ENCODE measurements at regions not wholly inside any gene's neighbourhood (a gene's known extent, or its start where the extent isn't known, plus 50 kb on each side); places are given as distances from the start of the nearest gene placed in this dataset.
"Not testable (repeated sequence)": the region's sequence is repeated elsewhere in the genome, so short reads cannot be mapped to it uniquely, and the experiment has no call there.

DNA sequence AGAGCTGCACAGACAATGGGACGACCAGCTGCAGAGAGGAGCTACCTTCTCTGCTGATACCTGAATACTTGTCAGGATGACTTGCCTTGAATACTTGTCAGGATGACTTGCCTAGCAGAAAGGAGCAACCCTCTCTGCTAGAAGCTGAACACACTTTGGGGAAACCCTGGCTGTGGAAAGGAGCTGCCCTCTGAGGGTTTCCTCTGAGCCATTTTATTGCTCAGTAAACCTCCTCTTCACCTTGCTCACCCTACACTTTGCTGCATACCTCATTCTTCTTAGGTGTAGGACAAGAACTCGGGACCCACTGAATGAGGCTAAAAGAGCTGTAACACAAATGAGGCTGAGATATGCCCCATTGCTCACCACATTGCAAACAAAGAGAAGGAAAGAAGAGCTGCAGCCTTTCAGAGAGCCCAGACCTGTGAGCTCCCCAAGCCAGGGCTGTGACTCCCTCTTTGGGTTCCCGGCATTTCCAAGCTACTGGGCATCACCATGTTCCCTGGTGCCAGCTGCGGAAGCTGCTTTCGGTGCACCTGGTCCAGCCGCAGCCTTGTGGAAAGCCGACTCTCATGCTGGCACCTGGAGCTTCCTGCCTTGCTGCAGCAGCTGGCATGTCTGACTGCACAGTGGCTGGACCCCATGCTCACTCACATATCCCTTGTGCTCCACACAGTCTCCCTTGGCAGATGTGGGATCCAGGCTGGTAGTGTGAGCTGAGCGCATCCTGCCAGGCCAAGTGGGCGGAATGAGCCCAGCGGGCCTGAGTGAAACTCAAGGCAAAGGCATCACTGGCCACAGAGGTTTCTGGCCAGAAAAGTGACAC lies 106.7 kb upstream of the AHI1 start:
- DNase-seq (ENCODE audit: low read depth, low spot score) = no peak

DNA sequence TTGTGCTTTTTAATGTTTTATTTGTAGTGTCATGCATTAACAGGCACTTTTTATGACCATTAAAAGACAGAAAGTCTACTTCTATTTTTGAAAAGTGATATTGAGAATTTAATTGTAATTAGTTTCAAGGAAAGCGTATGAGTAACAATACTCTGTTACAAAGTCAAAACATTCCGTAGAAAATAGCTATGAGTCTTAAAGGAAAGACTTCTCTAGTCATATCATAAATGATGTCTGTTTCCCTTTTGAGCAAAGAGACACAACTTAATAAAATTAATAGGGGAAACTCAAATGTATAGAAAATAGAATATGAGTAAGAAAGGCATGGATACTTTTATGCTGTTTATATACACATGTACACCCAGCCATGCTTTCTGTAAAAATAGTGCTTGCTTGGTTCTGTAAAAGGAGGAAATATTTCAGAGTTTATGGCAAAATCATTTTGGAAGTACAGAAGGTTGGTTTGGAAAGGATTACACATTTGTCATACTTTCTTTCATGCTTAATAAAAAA lies 107.8 kb upstream of the AHI1 start:
- no peak for DNase-seq (ENCODE audit: low read depth, low spot score)

DNA sequence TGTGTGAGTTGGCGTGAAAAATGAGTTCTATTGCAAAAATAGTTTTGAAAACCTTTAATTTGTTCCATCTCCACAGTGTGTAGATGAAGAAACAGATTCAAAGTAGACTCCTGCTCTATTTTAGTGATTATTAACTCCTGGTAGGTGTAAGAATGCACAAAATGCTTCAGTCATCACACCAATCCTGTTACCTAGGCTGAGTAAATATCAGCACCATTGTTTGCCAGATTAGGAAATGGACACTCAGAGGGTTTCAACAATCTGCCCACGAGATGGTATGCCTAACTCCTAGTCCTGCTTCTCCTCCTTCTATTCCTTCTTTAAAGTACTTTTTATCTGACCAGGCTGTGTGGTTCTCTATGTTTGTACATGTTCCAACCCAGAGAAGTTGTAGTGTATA lies 108.9 kb upstream of the AHI1 start:
- DNase-seq (ENCODE audit: low read depth, low spot score) = no peak

DNA sequence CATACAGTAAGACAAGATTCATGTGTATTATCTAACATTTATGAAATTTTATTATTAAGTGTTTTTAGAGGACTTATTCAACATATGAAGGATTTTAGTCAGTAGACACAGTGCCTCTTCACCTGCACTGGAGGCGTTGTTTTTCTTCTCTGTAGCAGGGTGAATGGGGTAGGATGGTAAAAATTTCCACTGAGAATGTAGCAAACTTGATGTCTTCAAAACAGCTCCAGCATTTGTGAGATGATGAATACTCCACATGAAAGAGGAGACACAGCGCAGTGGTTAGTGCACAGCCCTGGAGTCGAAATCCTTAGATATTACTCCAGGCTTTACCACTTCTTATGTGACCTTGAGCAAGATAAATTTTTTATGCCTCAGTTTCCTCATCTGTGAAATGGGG lies 110.5 kb upstream of the AHI1 start:
- DNase-seq (ENCODE audit: low read depth, low spot score) = no peak

DNA sequence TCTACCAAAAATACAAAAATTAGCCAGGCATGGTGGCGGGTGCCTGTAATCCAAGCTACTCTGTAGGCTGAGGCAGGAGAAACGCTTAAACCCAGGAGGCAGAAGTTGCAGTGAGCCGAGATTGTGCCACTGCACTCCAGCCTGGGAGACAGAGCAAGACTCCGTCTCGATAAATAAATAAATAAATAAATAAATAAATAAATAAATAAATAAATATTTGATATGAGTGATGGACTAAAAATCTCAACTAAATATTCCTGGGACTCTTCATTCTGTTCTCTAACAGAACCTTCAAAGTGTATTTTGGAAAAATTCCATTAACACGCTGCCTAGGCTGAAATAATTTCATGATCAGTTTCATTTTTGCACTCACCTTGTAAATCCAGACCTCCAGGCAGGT lies 112.7 kb upstream of the AHI1 start:
- DNase-seq (ENCODE audit: low read depth, low spot score) = not testable (repeated sequence)

DNA sequence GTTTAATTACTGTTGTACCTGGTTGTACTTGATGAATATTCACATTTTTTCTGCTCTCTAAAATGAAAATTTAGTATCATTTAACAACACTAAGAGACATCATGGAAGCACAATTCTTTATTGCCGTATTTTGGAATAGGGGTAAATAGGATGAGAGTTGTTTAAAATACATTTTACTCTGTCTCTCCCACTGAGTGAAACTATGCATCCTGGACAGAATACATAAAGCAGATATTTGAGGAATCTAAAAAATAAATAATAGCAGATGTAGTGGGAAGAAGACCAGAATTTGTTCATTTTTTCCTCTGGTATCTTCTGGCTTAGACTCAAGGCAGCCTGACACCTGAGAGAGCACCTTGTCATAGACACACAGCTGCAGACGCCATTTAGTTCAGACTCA lies 119.1 kb upstream of the AHI1 start:
- no peak for DNase-seq (ENCODE audit: low read depth, low spot score)

DNA sequence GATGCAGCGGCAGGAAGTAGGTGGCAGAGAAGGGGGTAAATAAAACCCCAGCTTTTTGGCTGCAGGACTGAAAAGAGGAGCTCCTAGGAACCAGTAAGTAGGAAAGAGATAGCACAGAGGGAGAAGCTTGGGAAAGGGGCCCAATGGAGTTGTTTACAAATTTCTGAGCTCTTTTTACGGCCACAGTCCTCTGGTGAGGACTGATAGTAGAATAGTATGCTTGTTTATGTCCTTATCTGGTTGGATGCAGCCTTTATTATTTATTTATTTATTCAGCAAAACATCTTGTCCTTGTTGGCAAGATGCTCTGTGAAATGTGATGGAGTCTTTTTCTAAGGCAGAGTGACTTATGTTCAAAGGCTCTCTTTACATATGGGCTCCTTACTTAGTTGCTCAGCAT lies 119.7 kb upstream of the AHI1 start:
- DNase-seq (ENCODE audit: low read depth, low spot score) = no peak

DNA sequence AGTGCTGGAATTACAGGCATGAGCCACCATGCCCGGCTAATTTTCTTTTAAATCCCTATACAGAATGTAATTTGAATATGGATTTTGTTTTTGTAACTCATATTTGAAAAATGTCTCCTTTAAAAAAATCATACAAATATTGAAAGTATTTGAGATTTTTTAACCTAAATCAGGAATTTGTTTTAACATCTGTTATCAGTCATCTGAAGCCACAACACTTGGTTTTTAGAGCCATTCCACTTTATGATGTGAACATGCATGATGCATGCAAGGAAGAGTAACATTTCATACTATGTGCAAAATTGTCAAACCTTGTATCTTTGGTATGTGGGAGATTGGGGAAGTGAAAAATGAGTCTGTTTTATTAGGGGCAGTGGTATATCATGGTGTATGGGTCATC lies 124.5 kb upstream of the AHI1 start:
- DNase-seq (ENCODE audit: low read depth, low spot score) = no peak

DNA sequence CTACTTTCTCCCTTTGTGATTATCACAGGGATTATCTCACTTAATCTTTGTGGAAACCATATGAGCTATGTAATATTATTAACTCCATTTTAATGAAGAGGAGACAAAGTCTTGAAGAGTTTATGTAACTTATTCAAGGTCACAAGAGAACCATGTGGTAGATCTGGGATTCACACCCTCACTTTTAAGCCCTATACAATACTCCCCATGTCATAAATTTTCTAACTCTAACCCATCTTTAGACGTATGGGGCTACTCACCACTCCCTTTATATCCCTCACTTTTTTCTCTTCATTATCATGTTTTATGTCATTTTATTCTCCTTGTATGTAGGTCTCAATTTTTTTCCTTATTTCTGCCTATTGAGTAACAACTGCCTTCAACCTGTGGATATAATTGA lies 126.4 kb upstream of the AHI1 start:
- DNase-seq (ENCODE audit: low read depth, low spot score) = no peak

DNA sequence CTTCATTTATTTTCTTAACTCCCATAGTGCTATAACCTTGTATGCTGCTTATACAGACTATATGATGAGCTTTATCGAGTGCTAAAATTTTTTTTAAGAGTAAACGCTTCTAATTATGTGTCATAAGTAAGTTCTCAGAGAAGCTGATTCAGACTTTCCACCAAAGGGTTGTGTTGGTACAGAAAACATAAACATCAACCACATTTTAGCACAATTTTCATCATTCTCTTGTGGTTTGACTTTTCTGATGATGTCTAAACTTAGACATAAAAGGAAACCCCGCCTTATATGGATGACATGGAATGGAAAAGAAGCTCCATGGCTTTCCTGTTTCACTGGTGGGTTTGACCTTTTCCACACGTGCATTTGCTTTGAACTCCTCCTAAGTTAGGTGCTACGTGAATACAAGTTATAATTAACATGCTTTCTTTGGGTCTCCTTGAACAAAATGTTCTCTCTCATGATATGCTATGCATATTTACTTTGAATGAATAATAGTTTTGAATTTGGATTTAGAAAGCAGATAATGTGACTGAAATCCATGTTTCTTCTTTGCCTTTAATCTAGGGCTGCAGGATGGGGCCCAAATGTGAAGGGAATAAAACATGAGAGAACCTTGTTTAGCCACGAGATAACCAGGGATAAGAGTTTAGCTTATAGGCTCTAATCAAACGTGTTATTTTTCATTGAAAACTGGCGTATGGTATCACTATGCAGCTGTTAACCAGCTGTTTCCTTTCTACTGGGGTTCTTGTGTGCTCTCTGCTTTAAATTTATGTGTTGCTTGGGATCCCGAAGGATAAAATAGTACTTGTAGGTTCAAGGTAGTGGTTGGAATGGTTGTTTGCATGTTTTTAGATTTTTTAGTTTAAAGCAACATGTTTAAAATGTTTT lies 127.1 kb upstream of the AHI1 start:
- no peak for DNase-seq (ENCODE audit: low read depth, low spot score)

DNA sequence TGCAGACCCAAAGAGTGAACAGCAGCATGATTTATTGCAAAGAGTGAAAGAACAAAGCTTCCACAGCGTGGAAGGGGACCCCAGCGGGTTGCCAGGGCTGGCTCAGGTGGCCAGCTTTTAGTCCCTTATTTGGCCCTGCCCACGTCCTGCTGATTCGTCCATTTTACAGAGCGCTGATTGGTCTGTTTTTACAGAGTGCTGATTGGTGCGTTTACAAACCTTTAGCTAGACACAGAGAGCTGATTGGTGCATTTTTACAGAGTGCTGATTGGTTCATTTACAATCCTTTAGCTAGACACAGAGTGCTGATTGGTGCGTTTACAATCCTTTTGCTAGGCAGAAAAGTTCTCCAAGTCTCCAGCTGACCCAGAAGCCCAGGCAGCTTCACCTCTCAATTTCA lies 128.5 kb upstream of the AHI1 start:
- DNase-seq (ENCODE audit: low read depth, low spot score) = not testable (repeated sequence)

DNA sequence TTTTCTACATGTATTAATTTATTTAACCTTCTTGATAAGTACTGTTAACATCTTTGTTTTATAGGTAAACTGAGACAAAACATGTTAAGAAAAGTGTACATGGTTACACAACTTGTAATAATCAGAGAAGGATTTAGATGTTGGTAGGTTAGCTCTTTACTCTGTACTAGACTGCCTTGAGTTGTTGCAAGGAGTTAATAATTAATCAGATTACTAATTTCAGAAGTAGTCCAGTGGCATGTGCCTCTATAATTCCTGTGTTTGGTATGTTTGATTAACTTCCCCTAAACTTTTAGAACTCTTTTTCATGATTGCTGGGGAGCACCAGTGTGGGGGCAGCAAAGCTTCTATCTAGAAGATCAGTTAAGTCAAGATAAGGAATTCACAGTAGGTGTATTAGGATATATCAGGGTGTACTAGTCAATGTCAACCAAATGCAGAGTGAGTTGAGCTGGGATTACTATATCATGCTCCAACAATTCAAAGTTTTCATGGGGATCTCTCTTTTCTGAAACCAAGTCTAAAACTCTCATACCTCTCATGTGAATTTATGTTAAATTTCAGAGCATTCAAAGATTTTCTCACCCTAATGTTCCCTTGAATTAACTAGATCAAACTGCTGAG lies 129.7 kb upstream of the AHI1 start:
- no peak for DNase-seq (ENCODE audit: low read depth, low spot score)

DNA sequence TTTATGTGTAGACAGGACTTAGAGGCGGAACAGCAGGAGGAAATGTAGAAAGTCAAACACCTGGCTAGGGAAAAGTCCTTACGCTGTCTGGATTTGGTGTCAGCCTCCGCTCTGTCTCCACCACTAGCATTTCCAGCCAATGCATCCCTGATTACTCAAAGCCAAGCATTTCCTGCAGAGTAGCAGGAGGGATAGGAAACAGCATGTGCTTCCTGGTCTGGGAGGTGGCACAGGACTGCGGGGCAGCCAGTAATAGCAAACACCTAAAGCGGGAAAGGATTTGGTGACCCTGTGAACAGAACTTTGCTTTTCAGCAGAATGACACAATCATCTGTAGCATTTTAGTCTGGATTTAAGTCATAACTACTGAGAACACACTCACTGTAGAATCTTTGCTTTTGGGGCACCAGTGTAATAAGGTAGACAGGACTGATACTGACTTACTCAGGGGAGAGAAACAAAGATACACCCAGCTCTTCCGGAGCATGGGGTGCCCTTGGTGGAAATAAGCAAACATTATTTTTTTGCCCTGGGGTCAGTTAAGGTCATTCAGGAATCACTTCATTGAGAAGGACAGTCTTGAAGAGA lies 133.3 kb upstream of the AHI1 start:
- DNase-seq (ENCODE audit: low read depth, low spot score) = no peak

DNA sequence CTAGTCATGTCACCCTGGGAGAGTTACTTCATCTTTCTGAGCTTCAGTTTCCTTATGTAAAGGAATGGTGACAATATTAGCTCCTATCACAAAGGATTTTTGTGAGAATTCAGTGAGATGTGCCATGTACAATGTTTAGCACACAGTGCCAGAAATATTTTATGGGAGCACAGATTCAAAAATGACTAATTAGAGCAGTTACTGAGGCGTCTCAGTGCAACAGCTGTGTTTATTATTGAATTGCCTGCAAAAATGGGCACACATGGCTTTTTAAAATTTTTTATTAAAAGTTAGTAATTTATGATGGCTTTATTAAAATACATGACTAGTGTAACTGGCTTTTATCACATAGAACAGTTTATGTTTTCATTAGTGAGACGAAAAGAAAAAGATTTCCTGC lies 134.3 kb upstream of the AHI1 start:
- DNase-seq (ENCODE audit: low read depth, low spot score) = no peak

DNA sequence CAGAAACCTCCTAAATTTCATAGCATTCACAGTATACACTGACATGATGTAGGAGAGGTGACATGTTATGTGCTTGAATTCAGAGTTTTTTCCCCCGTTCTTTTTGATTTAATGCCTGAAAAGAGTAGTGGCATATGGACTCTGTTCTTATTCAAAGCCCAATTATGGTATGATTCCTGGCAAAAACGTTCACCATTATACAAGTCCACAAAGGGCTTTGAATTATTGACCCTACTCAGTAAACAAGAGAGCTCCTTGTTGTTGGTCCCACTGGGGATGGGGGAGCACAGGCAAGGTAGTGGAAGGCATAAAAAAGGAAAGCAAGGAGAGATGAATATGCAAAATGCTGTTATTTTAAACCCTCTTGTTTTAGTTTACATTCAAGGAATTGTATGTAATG lies 136.0 kb upstream of the AHI1 start:
- no peak for DNase-seq (ENCODE audit: low read depth, low spot score)

DNA sequence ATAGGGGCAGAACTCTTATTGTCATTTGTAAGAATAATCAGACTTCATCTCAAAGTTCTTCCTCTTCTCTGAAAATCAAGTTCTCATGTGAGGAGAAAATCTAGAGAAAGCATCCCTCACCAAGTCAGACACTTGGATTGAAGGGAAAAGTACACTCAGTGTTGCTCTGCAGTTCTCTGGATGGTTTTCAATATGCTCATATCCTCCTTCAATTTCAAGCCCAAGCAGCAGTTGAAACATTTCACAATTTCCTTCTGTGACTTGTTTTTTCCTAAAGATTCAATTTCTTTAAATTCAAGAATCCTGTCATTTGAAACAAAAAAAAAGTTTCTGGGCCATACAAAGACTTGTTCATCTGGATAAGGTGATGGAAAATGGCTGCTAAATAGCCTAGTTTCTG lies 140.2 kb upstream of the AHI1 start:
- no peak for DNase-seq (ENCODE audit: low read depth, low spot score)

DNA sequence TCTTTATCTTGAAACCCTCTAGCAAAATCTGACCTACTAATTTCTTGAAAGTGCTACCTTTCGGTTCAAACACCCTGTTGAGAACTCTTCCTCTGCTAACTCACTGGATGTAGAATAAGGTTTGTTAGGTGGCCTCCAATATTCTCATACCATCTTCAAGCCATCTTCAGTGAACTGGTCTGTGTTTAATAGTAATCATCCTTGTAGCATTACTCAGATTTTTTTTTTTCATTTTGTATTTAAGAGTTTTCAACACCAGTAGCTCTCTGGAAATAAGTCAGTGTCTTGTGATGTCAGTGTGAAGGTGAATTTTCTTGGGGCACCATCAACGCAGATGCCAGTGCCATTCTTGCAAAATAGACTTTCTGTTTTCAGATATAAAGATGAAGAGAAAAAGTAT lies 140.6 kb upstream of the AHI1 start:
- DNase-seq (ENCODE audit: low read depth, low spot score) = no peak

DNA sequence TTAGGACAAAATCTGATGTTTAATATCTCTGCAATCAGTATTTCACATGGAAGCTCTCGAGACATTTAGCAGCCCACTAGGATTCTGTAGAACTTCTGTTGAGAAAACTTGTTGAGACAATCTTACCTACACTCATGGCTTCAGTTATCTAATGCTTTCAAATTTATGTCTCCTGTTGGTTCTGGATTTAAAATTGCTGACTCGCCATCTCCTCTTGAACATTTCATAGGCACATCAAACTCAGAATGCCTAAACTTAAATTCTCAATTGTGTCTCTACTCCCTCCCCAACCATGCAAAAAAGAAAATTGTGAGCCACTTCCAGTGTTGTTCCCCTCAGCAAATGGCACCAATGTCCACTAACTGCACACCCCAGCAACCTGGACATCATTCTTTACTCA lies 142.5 kb upstream of the AHI1 start:
- DNase-seq (ENCODE audit: low read depth, low spot score) = no peak

DNA sequence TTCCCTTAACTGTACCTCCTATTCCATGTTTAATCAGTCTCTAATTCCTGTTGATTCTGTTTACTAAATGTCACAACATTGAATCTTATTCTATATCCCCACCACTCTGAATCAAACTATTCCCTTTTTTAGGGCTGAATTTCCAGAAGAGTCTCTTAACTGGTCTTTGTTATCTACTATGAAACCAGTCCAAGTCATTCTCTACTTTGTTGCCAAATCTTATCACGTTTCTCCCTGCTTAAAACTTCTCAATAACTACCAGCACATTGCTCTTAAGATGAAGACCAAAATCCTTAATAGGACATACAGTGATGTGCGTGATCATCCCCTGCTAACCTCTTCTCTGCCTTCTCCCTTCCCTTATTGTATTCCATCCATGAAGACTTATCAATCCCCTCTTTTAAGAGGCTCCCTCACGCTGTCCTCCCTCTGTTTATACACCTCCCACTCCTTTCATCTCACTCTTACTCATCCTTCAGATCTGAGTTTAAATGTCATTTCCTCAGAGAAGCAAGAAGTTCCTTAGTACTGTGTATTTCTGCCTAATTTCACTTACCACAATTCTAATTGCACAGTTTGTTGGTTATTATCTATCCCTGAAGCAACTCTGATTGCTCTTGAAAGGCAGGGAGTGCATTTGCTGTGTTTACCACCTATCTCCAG lies 143.0 kb upstream of the AHI1 start:
- DNase-seq (ENCODE audit: low read depth, low spot score) = no peak

DNA sequence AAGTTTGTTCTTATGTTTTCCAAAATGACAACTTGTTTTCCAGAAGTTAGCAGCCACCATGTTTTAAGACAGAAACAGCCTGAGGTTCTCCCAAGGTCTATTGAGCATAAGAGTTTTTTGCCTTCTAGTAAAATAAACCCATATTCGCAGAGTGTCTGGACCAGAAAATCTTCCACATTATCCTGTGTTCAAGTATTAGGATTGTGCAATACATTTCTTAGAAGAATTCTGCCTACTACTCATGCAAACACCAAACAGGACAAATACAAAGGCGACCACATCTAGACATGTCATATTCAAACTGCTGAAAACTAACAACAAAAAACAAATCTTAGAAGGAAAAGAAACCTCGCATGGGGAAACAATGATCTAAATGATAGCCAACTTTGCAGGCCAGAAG lies 145.4 kb upstream of the AHI1 start:
- DNase-seq (ENCODE audit: low read depth, low spot score) = no peak

DNA sequence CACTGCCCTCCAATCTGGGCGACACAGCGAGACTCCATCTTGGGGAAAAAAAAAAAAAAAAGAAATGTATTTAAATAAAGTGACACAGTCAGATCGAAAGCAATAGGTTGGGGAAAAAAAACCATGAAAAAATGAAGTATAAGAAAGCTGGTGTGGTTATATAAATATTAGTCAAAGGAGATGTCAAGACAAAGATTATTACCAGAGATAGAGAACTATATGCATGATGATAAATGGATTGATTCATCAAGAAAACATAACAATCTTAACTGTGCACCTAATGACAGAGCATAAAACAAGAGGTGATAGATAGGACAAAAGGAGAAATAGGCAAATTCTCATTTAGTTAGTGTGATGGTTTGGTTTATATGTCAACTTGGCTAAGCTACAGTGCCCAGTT lies 146.9 kb upstream of the AHI1 start:
- no peak for DNase-seq (ENCODE audit: low read depth, low spot score)

Data from ELF-1 (cell line).